ENCODE measurements at regions not wholly inside any gene's neighbourhood (a gene's known extent, or its start where the extent isn't known, plus 50 kb on each side); places are given as distances from the start of the nearest gene placed in this dataset.

DNA sequence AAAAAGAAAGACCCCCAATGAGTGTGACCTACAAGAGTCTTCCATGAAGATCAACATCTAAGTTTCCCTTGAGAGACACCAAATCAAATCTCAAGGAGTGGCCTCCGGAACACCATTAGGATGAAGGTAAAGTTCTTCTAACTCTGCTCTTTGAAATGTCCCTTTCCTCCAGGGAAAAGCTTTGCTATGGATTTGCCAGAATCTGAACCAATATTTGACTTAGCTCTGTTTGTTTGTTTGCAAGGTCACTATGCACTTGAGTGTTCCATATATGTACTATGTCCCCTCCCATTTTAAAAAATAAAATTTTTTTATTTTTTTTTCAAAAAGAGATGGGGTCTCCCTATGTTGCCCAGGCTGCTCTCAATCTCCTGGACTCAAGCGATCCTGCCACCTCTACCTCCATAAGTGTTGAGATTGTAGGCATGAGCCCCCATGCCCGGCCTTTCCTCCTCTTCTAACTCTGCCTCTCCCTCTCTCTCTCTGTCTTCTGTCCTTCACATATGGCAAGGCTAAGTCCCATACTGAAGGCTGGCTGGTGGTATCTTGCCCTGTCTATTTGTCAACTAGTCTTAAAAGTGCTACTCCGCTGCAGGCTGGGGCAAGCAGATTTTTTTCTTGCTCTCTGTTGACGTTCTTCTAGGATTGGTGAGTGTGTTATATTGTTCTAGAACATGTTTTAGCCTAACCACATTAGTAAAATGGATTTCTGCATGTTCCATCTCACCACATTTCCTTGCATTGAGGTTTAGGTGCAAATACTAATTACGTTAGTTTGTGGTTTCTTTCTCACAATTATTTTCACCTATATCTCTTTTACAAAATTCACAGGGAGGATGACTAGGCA is 276.7 kb upstream of the DYNLRB2 start:
- TF ChIP-seq, protein P1, sequence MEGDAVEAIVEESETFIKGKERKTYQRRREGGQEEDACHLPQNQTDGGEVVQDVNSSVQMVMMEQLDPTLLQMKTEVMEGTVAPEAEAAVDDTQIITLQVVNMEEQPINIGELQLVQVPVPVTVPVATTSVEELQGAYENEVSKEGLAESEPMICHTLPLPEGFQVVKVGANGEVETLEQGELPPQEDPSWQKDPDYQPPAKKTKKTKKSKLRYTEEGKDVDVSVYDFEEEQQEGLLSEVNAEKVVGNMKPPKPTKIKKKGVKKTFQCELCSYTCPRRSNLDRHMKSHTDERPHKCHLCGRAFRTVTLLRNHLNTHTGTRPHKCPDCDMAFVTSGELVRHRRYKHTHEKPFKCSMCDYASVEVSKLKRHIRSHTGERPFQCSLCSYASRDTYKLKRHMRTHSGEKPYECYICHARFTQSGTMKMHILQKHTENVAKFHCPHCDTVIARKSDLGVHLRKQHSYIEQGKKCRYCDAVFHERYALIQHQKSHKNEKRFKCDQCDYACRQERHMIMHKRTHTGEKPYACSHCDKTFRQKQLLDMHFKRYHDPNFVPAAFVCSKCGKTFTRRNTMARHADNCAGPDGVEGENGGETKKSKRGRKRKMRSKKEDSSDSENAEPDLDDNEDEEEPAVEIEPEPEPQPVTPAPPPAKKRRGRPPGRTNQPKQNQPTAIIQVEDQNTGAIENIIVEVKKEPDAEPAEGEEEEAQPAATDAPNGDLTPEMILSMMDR (IDR thresholded peaks at IDR 0.05), result no peak
- no peak for TF ChIP-seq TP53 (CRISPR knock-in tag; IDR thresholded peaks at IDR 0.05)
- TF ChIP-seq, protein P2, sequence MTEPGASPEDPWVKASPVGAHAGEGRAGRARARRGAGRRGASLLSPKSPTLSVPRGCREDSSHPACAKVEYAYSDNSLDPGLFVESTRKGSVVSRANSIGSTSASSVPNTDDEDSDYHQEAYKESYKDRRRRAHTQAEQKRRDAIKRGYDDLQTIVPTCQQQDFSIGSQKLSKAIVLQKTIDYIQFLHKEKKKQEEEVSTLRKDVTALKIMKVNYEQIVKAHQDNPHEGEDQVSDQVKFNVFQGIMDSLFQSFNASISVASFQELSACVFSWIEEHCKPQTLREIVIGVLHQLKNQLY (CRISPR knock-in tag; IDR thresholded peaks at IDR 0.05), result no peak
- TF ChIP-seq, protein P3, sequence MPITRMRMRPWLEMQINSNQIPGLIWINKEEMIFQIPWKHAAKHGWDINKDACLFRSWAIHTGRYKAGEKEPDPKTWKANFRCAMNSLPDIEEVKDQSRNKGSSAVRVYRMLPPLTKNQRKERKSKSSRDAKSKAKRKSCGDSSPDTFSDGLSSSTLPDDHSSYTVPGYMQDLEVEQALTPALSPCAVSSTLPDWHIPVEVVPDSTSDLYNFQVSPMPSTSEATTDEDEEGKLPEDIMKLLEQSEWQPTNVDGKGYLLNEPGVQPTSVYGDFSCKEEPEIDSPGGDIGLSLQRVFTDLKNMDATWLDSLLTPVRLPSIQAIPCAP (CRISPR knock-in tag; IDR thresholded peaks at IDR 0.05), result no peak

Measured in WTC11 (cell line).